GM20000 (cell line): ENCODE measurements at regions not wholly inside any gene's neighbourhood (a gene's known extent, or its start where the extent isn't known, plus 50 kb on each side); places are given as distances from the start of the nearest gene placed in this dataset.

ENCODE experiments used
- DNase-seq: peaks from one replicate; pipeline ENCODE4 v3.0.0; 2012; ENCODE audit warnings: low spot score
- CTCF ChIP-seq: IDR thresholded peaks from 2 replicates; pipeline ENCODE4 v1.5.1; 2012; ENCODE audit warnings: mild to moderate bottlenecking, control low read depth; ENCODE audit errors: extremely low read depth, missing control alignments

GRCh38 chr7:4409946-4410345 is 272.1 kb upstream of the FOXK1 start:
- TF ChIP-seq CTCF, result no peak
- DNase-seq, result no peak

DNA sequence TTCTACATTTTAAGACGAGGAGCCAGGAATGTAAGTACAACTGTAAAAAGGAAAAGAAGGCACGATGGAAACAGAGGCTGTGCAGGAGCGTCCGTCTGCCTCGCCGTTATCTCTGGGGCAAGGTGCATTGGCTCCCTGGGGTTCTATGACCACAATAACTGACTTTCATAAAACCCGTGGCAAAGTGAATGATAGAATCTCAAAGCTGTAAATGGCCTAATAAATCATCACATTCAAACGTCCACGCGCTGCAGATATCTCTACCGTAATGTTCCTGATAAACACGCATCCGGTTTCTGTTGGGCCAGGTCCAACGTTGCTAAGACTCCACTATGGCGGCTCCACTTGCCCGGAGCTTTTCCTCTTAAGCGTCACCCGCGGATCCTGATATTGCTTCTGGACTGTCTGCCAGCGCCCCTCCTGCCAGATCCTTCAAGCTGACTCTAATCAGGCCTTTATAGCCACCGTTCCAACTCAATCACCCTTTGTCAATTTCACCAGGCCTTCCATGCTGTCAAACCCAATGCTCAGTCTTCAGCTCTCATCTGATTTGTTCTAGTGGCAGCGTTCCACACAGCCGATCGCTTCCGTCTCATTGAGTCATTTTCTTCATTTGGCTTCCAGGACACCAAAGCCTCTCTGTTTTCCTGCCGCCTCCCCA is 265.6 kb upstream of the FOXK1 start:
- DNase-seq, result no peak
- no peak for TF ChIP-seq CTCF

GRCh38 chr7:4428526-4428925 is 253.6 kb upstream of the FOXK1 start:
- no peak for DNase-seq
- no peak for TF ChIP-seq CTCF

GRCh38 chr7:4430227-4430626 is 251.9 kb upstream of the FOXK1 start:
- TF ChIP-seq CTCF, result no peak
- no peak for DNase-seq

DNA sequence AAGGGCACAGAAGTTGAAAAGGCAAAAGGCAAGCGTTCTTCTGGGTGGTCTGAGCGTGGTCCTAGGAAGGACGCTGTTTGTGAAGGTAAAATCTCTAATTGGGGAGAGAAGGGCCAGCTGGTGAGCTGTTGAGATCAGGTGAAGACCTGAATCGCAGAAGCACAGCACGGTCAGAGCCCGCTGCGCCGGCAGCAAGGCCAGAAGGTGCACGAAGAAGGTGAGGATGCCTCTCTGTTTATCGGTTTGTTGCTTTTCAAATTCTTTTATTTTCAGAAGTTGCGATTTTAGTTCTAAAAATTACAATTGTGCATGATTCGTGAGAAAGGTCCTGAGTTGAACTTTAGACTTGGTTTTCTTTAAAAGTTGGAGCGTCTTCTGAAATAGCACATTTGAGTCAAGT is 247.8 kb upstream of the FOXK1 start:
- no peak for TF ChIP-seq CTCF
- DNase-seq, result no peak

- no peak for DNase-seq
- TF ChIP-seq CTCF, result no peak
Measured at GRCh38 chr7:4436361-4436895, 245.7 kb upstream of the FOXK1 start.

- TF ChIP-seq CTCF, result no peak
- DNase-seq, result no peak
Measured at GRCh38 chr7:4436936-4437335, 245.2 kb upstream of the FOXK1 start.
